NT2/D1 (cell line): ENCODE measurements at regions not wholly inside any gene's neighbourhood (a gene's known extent, or its start where the extent isn't known, plus 50 kb on each side); places are given as distances from the start of the nearest gene placed in this dataset.
"Not testable (repeated sequence)": the region's sequence is repeated elsewhere in the genome, so short reads cannot be mapped to it uniquely, and the experiment has no call there.

Source experiments
- DNase-seq: peaks from one replicate; pipeline ENCODE4 v3.0.0-alpha.2; 2011; ENCODE audit warnings: low read depth, low spot score
- H3K27me3 ChIP-seq: 2 replicates; pipeline ENCODE4 v1.6.0; 2011; ENCODE audit warnings: mild to moderate bottlenecking; ENCODE audit not compliant: insufficient read length, insufficient read depth
- H3K36me3 ChIP-seq: 2 replicates; pipeline ENCODE4 v1.6.1; 2011; ENCODE audit warnings: mild to moderate bottlenecking, low read length, mixed read lengths; ENCODE audit not compliant: insufficient read depth, insufficient read length
- H3K4me1 ChIP-seq: 2 replicates; pipeline ENCODE4 v1.5.1; 2011; ENCODE audit not compliant: insufficient read depth, insufficient read length
- H3K4me3 ChIP-seq: 2 replicates; pipeline ENCODE4 v1.5.1; 2011; ENCODE audit warnings: low read depth; ENCODE audit not compliant: insufficient read length
- H3K9ac ChIP-seq: 2 replicates; pipeline ENCODE4 v1.6.0; 2011; ENCODE audit warnings: low read depth; ENCODE audit not compliant: insufficient read length
- H3K9me3 ChIP-seq: 2 replicates; pipeline ENCODE4 v1.5.1; 2011; ENCODE audit warnings: mild to moderate bottlenecking, low read length; ENCODE audit not compliant: insufficient read depth
- SUZ12 ChIP-seq: IDR thresholded peaks from 2 replicates; pipeline ENCODE4 v1.6.1; 2011; ENCODE audit not compliant: insufficient read length, insufficient read depth; ENCODE audit errors: extremely low read depth
- YY1 ChIP-seq: IDR thresholded peaks from 2 replicates; pipeline ENCODE4 v1.6.1; 2011; ENCODE audit not compliant: insufficient read length, insufficient read depth
- ZNF274 ChIP-seq: IDR thresholded peaks from 2 replicates; pipeline ENCODE4 v1.6.1; 2011; ENCODE audit warnings: mild to moderate bottlenecking, low read depth, low read length

GRCh38 chr5:3099526-3099925 lies 348.0 kb upstream of the IRX2 start:
- TF ChIP-seq ZNF274, result no peak
- no peak for TF ChIP-seq SUZ12
- H3K27me3 ChIP-seq, result no peaks in the 10 kb centered on the region
- H3K9ac ChIP-seq, result no peak overlapping the region
- peaks cover 5% of the 10 kb centered on the region; the same call in 1 of the 2 replicates for H3K9me3 ChIP-seq
- H3K36me3 ChIP-seq, result no peaks in the 10 kb centered on the region
- peaks cover 11% of the 10 kb centered on the region for H3K4me1 ChIP-seq
- DNase-seq, result no peak
- no peak overlapping the region for H3K4me3 ChIP-seq

DNA sequence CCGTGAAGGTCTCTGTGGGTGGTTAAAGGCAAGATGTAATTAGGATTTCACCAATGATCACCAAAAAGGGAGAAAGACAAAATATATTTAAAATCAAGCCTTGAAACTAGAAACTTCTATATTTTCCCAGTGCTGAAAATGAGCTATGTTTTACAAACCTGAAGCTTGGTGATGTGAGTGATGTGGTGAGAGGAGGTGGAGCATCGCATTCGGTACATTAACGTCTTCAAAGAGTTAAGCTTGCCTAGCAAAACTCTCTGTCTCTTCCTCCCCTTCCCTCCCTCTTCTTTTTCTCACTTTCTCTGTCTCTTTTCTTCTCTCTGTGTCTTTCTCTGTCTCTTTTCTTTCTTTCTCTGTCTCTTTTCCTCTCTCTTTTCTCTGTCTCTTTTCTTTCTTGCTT lies 347.3 kb upstream of the IRX2 start:
- Histone ChIP-seq H3K36me3 (no peaks in the 10 kb centered on the region), H3K4me3 (no peak overlapping the region), H3K27me3 (no peaks in the 10 kb centered on the region), H3K9ac (no peak overlapping the region), H3K9me3 (peaks cover 5% of the 10 kb centered on the region; the same call in 1 of the 2 replicates), H3K4me1 (peaks cover 11% of the 10 kb centered on the region)
- no peak for TF ChIP-seq YY1
- no peak for TF ChIP-seq ZNF274
- TF ChIP-seq SUZ12, result no peak
- DNase-seq, result no peak

- H3K4me1 ChIP-seq, result no peaks in the 10 kb centered on the region
- no peaks in the 10 kb centered on the region; the same call in 1 of the 2 replicates for H3K9me3 ChIP-seq
- no peak for DNase-seq
- no peak overlapping the region for H3K9ac ChIP-seq
- no peaks in the 10 kb centered on the region for H3K36me3 ChIP-seq
- no peaks in the 10 kb centered on the region for H3K27me3 ChIP-seq
- TF ChIP-seq YY1, result no peak
- no peak for TF ChIP-seq ZNF274
- TF ChIP-seq SUZ12, result no peak
- H3K4me3 ChIP-seq, result no peak overlapping the region
Measured at GRCh38 chr5:3092664-3093063, 341.2 kb upstream of the IRX2 start.

DNA sequence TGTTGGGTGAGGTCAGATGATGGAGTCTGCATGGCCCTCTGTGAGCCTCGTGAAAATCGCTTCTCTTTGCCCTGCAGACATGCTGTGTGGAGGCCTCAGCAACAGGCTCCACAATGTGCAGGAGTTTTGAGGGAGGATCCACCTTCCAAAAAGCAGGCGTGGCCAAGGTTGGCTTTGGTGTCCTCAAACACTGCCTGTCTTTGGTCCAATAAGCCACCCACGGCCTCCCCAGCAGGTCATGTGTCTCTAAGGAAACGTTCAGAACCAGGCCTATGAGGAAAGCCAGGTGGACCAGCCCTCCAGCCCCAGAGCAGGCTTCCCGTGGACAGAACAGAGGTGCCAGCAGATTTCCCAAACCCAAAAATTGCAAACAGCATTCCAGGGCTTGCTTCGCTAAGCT lies 340.7 kb upstream of the IRX2 start:
- Histone ChIP-seq H3K9ac (no peak overlapping the region), H3K9me3 (no peaks in the 10 kb centered on the region; the same call in 1 of the 2 replicates), H3K36me3 (no peaks in the 10 kb centered on the region), H3K4me3 (no peak overlapping the region), H3K4me1 (no peaks in the 10 kb centered on the region), H3K27me3 (no peaks in the 10 kb centered on the region)
- no peak for DNase-seq
- no peak for TF ChIP-seq YY1
- TF ChIP-seq SUZ12, result no peak
- TF ChIP-seq ZNF274, result no peak

- Histone ChIP-seq H3K27me3 (no peaks in the 10 kb centered on the region), H3K36me3 (no peaks in the 10 kb centered on the region), H3K4me3 (no peak overlapping the region), H3K4me1 (no peaks in the 10 kb centered on the region), H3K9me3 (no peaks in the 10 kb centered on the region), H3K9ac (no peak overlapping the region)
- no peak for DNase-seq
- no peak for TF ChIP-seq YY1
- no peak for TF ChIP-seq ZNF274
- TF ChIP-seq SUZ12, result no peak
Measured at GRCh38 chr5:3091040-3091774, 339.7 kb upstream of the IRX2 start.

GRCh38 chr5:3090305-3090704 lies 338.8 kb upstream of the IRX2 start:
- not testable (repeated sequence) for H3K36me3 ChIP-seq, H3K9me3 ChIP-seq, H3K27me3 ChIP-seq, H3K9ac ChIP-seq, H3K4me1 ChIP-seq, DNase-seq, H3K4me3 ChIP-seq

DNA sequence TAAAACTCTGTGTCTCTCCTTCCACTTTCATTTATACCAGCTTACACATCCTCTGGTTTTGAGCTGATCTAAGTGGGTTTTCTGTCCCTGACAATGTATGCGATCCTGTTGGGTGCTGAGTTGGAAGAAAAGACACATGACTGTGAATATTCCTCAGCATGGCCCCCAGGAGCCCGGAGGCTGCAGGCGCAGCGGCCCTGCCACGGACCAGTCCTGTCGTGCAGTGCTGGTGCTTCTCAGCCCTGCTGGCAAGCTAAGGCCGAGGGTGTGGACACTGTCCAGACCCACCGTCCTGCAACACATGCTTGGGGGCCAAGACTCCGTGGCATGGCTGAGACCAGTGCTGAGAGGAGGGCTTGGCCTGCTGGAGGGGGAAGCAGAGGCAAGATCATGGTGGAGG lies 328.9 kb upstream of the IRX2 start:
- Histone ChIP-seq H3K27me3 (no peaks in the 10 kb centered on the region), H3K4me1 (no peaks in the 10 kb centered on the region), H3K4me3 (no peak overlapping the region), H3K36me3 (no peaks in the 10 kb centered on the region), H3K9ac (no peak overlapping the region), H3K9me3 (no peaks in the 10 kb centered on the region; the same call in 1 of the 2 replicates)
- no peak for DNase-seq
- TF ChIP-seq YY1 (no peak), SUZ12 (no peak), ZNF274 (no peak)

DNA sequence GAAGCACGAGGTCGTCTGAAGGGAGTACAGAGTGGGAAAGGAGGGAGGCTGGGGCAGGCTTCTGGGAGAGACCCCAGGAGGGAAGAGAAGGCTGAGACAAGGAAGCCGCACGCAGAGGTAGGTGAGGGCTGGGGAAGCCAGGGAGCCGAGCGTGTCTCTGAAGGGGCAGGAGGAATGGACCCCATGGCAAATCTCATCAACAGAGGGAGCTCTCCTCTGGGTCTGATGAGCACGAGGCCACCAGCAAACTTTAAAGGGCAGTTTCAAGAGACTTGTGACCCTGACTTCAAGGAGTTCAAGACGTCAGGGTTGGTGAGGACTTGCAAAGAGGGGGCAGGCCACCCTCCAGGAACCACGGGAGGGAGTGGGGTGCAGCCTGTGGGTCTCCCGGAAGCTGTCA lies 326.2 kb upstream of the IRX2 start:
- no peaks in the 10 kb centered on the region for H3K36me3 ChIP-seq
- no peaks in the 10 kb centered on the region for H3K4me1 ChIP-seq
- H3K4me3 ChIP-seq, result no peak overlapping the region
- no peak overlapping the region for H3K9ac ChIP-seq
- no peak for DNase-seq
- no peaks in the 10 kb centered on the region; the same call in 1 of the 2 replicates for H3K9me3 ChIP-seq
- H3K27me3 ChIP-seq, result no peaks in the 10 kb centered on the region
- TF ChIP-seq ZNF274 (no peak), YY1 (no peak)
